GM19239 (cell line): ENCODE measurements at regions not wholly inside any gene's neighbourhood (a gene's known extent, or its start where the extent isn't known, plus 50 kb on each side); places are given as distances from the start of the nearest gene placed in this dataset.

ENCODE experiments used
- DNase-seq: peaks from one replicate; pipeline ENCODE4 v3.0.0; 2011; ENCODE audit warnings: low spot score; ENCODE audit not compliant: insufficient read length
- FAIRE-seq: peaks from 2 replicates; lab custom pipeline; 2011; peaks lifted over from hg19 to GRCh38; lab: Jason Lieb, UNC

DNA sequence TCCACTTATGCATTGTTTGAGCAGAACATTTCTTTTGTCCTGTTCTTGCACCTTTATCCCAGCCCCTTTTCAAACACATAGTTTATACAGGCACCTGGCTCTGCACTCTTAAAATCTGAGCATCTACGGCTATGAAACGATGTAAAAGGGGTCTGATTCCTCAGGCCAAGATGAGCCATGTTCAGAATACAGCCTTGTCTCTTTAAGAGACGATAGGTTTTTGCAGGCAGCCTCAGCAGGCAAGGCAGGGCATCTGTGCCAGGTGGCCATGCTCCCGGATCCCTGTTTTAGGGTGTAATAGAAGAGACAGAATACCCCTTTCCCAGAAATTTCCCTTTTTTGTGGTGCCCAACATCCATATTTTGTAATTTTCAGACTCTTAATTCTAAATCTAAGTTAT is 89.1 kb upstream of the NFIB start:
- DNase-seq (no peak), FAIRE-seq (no peak)

DNA sequence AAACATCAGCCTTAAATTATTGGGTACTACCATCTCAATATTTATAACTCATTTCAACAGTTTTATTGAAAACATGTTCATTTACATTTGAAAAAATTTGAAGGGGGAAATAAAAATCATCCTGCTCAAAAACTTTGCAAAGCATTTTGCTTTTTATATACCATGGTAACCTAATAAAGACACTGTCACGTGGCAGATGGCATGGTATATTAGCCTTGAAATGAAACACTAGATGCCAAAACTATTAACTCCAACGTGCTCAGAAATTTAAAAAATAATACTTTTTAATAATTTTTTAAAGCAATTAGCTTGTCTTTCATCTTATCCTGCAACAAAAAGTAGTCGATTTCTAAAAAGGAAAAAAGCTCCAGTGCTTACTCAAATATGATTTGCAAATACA is 88.6 kb upstream of the NFIB start:
- DNase-seq (no peak), FAIRE-seq (no peak)

DNA sequence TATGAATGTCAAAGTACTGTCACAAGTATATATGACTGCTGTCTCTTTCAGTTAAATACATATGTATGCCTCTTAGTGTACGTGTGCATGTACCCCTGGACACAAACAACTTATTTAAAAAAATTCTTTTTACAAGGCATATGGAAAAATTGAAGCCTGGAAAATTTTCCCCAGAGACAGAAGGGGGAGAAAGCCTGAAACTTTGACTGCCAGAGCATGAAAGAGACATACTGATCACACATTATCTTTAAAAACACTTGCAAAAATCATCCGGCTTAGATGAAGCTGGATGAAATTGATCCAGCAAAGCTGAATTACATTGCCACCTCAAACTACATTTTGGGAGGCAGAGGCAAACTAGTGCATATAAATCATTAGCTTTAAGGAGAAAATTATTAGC is 88.0 kb upstream of the NFIB start:
- DNase-seq (no peak), FAIRE-seq (no peak)

DNA sequence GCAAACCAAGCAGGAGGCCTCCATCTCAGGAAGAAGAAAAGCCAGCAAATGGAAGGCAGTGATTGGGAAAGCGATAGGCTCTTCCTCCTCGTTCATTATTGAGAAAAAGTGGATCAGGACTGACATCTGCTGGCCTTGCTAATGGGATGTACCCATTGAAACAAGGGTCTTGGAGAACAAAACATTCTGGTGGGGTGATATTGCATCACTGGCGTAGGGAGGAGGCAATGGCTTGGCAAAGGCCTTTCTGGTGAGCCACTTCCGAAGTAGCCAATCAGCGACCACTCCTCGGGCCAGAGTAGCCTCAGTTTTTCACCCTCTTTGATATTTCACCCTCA is 86.7 kb upstream of the NFIB start:
- DNase-seq, result no peak
- FAIRE-seq, result no peak

DNA sequence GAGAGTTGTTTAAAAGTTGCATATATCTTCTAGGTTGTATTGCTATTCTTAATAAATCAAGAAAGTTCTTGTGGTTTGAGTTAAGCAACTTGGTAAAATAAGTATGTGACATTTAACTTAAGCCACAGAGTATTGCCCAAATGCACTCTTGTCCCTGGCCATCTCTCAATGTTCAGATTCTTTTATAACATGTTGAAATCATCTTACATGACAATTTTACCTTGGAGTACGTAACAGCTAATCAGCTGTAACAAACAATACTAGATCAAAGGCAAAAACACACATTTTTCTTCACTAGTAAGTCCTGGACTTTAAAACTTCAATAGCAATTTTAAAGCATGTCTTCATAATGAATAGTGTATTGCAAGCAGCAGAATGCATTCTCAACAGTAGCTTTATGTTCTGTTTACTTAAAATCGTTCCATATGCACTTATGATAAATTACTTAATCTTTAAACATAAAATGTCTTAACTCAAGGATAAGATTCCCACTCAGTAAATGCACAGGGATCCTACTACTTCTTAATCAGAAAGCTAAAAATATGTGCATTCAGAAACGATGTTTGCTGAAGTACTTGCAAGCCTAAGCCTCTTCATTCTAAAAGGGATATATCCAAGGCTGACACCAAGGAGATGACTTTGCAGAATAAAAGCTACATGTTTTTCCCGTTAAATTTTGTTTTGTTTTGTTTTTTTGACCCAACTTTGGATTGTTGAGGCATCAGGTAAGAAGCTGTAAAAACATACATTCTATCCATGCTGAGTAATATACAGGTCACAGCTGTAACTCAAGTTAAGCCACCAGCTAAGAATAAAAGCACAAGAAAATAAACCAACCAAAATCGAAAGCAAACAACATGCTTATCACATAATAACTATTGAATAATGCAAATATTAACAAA is 86.1 kb upstream of the NFIB start:
- DNase-seq, result no peak

DNA sequence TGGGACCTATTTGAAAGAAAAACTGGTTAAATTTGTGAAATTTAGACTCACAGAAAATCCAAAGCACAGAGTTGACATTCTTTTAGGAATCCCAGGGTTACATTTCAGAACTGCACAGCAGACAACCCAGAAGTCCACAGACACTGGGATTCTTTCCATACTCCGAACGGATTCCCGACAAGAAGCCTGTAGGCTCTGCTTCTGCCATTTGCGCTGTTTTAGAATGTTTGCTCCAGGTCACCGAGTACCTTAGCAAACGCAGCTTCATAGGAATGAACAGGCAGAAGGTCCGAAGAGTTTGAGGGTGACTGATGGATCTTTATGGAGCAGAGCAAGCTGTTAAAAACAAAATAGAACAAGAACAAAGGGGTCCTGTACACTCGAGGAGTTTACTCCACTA is 84.5 kb upstream of the NFIB start:
- FAIRE-seq (no peak), DNase-seq (no peak)

More for the DNA sequence above, 86.1 kb upstream of the NFIB start:
- no peak for FAIRE-seq

DNA sequence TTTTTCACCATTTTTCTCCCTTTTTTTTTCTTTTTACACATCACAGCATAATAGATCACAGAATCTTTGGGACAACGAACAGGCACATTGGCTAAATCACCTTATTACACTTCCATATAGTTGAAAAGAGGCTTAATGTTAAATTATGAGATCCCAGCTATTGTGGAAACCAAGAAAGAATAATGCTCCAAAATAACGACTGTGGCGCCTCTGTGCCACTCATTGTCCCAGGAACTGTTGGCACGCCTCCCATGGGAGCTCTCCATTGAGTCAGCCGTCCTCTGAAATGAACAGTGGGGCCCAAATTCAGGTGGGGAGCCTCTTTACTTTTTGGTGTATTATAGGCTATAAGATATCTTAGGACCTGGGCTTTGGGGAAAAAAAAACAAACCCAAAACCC is 82.2 kb upstream of the NFIB start:
- DNase-seq, result no peak
- no peak for FAIRE-seq

DNA sequence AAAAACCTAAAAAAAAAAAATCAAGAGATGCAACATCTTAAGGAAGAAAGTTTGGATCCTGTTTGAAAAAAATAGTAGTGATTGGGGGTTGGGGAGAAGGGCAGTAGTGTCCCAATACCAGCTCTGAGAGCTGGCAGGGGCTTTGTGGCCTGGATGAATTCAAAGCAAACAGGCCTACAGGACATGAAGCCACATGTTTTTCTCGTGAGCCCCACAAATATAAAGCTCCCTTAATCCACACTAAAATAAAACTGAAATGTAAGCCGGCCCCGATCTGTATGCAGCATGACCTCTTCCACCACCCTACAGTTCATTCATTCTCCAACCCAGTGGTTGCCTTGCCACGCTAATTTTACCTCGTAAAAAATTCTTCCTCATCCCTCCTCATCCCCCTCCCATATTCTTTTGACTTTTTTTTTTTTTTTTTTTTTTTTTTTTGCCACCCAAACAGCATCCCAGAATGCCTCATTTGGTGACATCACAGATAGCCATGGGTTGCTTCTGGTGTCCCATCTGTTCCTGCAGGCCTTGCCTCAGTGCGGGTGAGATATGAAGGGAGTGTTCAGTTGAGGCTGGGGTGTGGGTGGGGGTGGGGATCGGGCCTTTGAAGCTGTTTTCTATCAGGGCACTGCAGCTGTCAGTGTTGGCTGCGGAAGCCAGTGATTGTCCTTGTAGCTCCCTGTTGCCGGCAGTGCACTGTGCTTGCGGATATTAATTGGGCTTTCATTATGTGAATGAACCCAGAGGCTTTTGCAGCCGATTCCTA is 81.6 kb upstream of the NFIB start:
- no peak for DNase-seq
- no peak for FAIRE-seq

DNA sequence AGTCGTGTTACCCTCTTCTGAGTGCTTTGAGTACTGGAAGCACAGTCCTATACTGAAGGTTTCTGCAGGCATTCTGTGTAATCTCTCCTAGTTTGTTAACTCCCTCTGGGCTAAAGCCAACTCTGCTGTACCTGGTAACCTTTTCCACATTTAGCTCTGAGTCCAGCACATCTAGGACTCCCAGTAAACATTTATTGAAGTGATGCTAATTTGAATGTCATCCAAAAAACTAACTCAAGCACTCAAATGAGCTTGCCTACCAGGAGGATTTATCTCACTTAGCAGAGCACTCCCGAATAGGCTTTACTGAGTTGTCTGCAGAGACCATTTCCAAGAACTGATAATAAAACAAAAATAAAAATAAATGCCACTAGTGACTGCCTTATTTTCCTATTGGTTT is 79.5 kb upstream of the NFIB start:
- DNase-seq (no peak), FAIRE-seq (no peak)

DNA sequence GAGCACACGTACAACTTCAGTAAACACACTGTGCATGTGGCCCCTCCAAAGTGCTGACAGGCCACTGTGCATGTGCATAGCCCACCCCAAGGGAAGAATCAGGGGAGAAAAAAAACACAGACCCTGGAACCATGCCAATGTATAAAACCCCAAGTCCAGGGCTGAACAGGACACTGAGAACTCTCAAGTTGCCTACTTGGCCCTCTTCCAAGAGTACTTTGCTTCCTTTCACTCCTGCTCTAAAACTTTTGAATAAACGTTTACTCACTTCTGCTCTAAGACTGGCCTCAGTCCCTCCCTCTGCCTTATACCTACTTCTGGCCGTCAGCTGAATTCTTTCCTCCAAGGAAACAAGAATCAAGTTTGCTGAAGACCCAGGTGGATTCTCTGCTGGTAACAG is 77.7 kb upstream of the NFIB start:
- FAIRE-seq (no peak), DNase-seq (no peak)

DNA sequence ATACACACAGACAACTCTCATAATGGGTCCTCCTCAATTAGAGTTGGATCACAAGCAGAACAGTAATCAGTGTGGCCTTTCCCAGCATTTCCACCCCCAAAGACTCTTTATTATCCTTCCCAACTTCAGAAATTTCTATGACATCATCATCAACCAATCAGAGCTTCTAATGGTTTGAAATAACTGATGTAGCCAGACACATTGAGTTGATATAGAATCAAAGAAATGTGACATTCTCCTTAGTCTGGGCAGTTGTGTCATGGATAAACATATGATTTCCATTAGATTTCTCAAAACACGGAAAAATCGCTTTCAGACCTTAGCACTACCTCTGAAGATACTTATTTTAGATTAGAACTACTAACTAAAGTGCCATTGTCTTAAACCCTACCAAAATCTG is 75.7 kb upstream of the NFIB start:
- DNase-seq, result no peak
- FAIRE-seq, result no peak

DNA sequence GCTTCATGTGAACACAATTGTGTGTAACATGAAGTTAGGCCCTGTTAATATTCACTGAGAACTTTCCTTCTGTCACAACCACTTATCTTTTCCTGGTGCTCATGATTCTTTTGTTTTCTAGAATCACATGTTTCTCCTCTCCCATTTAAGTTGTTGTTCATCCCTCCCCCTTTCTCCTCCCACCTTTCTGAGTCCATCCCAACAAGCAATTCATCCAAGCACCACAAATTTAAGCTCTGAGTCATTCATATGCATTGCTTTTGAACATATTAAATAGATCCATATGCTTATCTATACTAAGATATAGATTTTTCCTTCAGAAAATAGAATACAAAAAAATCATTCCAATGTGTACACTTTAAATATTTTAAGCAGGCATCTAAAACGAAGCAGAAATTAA is 75.2 kb upstream of the NFIB start:
- no peak for DNase-seq
- FAIRE-seq, result no peak

DNA sequence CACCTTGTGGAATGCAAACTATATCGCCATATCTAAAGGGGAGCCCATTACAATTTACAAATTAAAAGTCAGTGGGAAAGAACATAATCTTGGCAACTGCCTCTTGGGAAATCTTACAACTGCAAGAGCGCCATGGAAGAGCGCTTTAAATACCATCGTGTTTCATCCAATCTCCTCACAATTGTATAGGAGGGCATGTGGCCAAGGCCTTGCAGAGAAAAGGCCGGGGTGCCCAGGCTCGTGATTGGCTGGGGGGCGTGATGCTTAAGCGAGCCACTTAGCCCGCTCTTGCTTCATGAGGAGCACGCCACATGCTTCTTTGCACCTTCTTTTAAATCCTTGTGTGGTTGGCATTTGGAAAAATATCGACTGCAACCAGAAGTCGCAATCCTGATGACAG is 69.8 kb upstream of the NFIB start:
- FAIRE-seq (no peak), DNase-seq (no peak)

DNA sequence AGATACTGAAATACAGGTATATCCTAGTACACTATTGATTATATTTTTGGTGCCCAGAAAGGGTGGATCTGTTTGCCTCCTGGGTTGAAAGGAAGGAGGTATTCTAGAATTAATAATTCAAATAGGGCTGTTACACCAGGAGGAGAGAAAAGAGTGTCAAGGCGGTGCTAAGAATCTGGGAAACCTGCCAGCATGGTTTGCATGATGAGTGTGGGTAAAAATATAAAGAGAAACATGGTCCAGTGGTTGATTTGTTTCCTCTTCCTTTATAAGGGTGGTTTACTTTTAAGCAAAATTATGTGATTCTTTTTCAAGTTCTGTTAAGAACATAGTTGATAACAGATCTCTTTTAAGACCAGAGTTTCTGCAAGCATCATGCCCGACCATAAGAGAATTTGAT is 69.4 kb upstream of the NFIB start:
- FAIRE-seq, result no peak
- DNase-seq, result no peak

DNA sequence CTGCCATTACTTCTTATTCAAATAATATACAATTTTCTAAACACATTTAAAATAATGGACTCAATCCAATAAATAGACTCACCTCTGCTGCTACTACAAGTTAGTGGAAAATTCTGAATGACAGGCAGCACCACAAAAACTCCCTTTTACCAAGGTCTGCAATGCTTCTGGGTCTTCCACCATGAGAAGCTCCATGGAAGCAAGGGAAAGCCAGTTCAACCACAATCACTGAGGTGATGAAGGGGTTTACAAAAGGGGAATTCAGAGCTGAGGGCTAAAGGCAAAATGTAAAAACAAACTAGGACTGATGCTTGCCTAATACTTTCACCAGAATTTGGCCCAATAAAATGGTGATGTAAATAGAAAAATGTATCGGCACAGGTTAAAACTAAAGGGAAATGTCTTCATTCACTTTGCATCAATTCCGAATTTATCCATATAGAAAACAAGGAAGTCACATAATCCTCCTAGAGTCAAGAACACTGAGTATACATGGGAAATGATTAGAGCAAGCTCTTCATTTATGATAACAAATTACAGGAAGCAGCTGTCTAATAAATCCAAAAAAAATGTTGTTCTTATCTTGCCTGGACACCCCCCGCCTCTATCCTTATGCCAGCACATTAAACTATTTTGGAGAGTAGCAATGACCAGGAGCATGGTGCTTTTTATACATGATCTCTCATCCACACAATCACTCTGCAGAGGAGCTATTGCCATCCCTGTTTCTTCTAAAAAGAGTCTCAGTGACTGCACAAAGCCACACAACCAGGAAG is 66.3 kb upstream of the NFIB start:
- DNase-seq, result no peak
- no peak for FAIRE-seq

DNA sequence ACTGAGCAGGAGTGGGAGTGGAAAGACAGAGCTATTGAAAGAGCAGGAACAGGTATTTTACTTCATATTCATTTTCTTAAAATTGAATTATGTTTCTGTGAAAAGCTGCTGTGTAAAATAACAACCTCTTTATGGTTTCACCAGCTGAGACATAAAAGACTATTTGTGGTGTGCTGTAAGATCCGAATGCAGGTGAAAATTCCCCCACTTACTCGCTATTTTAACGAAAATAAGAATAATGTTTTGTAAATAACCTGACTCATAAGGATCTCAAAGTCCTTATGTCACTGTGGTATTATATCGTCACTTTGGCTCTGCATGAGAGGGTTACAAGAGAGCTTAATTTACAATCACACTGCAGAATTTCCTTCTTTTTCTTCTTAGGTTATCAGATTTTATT is 65.3 kb upstream of the NFIB start:
- DNase-seq (no peak), FAIRE-seq (no peak)

DNA sequence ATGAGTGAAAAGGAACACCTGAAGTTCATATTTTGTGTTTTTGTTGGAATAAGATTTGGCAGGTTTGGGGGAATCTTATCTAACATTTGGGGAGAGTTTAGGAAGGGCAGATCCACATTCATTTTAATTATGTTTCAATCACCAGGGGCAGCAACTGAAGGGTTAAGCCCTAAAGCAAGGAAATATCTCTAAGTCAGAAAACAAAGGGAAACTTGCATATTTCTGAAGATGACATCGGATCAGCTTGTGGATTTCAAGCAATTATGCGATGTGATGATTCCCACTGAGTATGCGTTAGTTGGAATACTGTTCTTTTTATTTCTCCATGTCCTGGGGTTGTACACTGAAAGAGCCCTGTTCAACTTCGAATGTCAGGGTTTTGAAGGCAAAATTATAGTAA is 59.8 kb upstream of the NFIB start:
- FAIRE-seq, result no peak
- no peak for DNase-seq

DNA sequence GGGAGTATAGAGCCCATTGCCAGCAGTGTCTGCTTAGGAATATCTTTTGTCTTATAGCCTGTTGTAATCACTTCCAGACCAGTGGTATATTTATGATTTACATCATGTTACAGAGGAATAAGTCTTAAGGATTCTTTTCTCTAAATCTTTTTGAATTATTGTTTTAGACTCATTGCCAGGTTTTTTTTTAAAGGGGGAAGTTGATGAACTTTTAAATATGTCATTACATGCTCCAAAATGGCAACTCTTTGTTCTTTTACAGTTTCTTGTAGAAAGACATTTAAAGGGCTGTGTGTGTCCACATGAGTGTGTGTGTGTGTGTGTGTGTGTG is 59.4 kb upstream of the NFIB start:
- FAIRE-seq (no peak), DNase-seq (no peak)

DNA sequence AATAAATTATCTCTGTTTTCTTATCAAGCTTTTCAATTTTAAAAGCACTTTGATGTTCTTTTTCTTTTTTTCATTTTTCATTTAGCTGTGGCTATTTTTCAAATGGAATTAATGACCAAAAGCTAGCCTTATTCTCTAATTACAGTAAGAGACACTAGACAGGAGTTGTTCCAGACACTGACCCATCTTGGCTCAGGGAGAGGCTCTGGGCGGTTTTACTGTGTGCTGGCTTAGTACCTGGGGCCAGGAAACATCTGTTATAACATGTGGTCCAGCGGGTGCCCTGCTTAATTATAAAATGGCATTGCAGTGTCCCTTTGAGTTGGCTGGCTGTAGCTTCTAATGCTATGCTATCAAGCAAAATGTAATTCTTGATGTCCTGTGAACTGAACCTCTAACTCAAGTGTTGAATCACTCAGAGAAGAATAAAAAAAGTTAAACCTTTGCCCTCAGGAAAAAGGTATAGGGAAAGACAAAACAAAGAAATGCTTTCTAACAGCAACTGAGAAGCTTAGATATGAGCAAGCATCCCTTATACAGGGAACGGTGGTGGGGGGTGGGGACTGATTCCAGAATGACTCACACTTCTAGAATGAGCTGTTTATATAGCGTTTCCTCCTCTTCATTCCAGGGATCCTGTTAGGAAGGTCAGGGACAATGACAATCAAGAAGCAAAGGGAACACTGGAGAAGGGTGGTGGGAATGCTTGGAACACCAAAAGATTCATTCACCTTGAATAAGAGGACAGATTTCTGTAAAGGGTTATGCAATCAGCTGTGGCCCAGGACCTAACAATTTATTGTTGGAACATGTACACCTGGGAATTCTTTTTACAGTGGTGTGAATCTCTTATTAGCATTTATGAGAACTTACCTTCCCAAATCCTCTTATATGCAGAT is 58.7 kb upstream of the NFIB start:
- no peak for FAIRE-seq
- no peak for DNase-seq

DNA sequence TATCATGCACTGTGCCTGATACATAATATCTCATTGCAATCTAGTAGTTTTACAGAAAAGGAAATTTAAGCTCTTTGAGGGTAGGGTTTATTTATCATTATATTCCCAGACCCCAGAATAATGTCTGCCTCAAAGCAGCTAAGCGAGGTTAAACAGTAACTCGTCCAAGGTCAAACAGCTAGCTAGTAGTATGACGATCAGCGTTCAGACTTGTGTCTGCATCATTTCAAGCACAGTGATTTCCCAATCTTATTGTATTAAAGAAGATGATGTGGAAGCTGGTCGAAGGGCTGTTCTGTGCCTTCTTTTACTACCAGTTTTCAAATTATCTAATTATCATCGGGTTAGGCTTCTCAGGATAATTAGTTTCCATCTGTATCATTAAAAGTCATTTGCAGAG is 55.1 kb upstream of the NFIB start:
- FAIRE-seq (no peak), DNase-seq (no peak)
